WI38 (cell line): ENCODE measurements at regions not wholly inside any gene's neighbourhood (a gene's known extent, or its start where the extent isn't known, plus 50 kb on each side); places are given as distances from the start of the nearest gene placed in this dataset.

Source experiments
- H3K4me3 ChIP-seq: 2 replicates; pipeline ENCODE4 v1.5.1; 2011; ENCODE audit warnings: low read depth, mild to moderate bottlenecking, control low read depth, low read length
- CTCF ChIP-seq: IDR thresholded peaks from 2 replicates; pipeline ENCODE4 v1.5.1; 2012; ENCODE audit warnings: low read depth, mild to moderate bottlenecking, control low read depth, low read length

GRCh38 chr1:209368864-209369598 lies 214.5 kb upstream of the CAMK1G start:
- TF ChIP-seq CTCF: no peak

GRCh38 chr1:209370241-209370995 lies 213.1 kb upstream of the CAMK1G start:
- no peak for TF ChIP-seq CTCF

More at GRCh38 chr1:209368864-209369598, 214.5 kb upstream of the CAMK1G start:
- H3K4me3 ChIP-seq: no peak overlapping the region

GRCh38 chr1:209375097-209375496 lies 208.4 kb upstream of the CAMK1G start:
- no peak for TF ChIP-seq CTCF
- H3K4me3 ChIP-seq: no peak overlapping the region

More at GRCh38 chr1:209370241-209370995, 213.1 kb upstream of the CAMK1G start:
- no peak overlapping the region for H3K4me3 ChIP-seq

GRCh38 chr1:209375671-209376365 lies 207.7 kb upstream of the CAMK1G start:
- TF ChIP-seq CTCF: no peak
- H3K4me3 ChIP-seq: no peak overlapping the region

GRCh38 chr1:209376774-209377173 lies 206.7 kb upstream of the CAMK1G start:
- no peak overlapping the region for H3K4me3 ChIP-seq
- no peak for TF ChIP-seq CTCF

GRCh38 chr1:209377995-209378394 lies 205.5 kb upstream of the CAMK1G start:
- TF ChIP-seq CTCF: no peak
- H3K4me3 ChIP-seq: no peak overlapping the region
